HepG2 (cell line): ENCODE measurements at regions not wholly inside any gene's neighbourhood (a gene's known extent, or its start where the extent isn't known, plus 50 kb on each side); places are given as distances from the start of the nearest gene placed in this dataset.

ENCODE experiments used
- ATAC-seq: fragments of 200-7000 bp; cut with Tn5 transposase; 3 replicates; pipeline ENCODE4 v1.9.1; 2020; ENCODE audit warnings: mild to moderate bottlenecking, moderate library complexity
- BruUV-seq: library from RNA; stranded (reverse); fragments of 400-500 nt; replicated peaks from 2 replicates; lab custom pipeline; 2021; lab: Mats Ljungman, UMichigan
- CTCF ChIA-PET: fragments of 300-600 bp; formaldehyde crosslinking; extraction: SDS; loops from one replicate; lab custom pipeline; 2021; ENCODE audit warnings: low total read pairs, inconsistent platforms, low intra/inter-chr PET ratio; lab: Yijun Ruan, JAX
- POLR2A ChIA-PET: fragments of 350-600 bp; sonication (Branson Sonifier 250); formaldehyde crosslinking; loops from one replicate; lab custom pipeline; 2020; ENCODE audit warnings: antibody characterized with exemption, inconsistent platforms; lab: Yijun Ruan, JAX
- DNase-seq: peaks from one replicate; pipeline ENCODE4 v3.0.0-alpha.2; 2015; ENCODE audit warnings: low spot score
- FAIRE-seq: peaks from 3 replicates; lab custom pipeline; 2011; peaks lifted over from hg19 to GRCh38; lab: Jason Lieb, UNC
- H2AFZ ChIP-seq: one replicate; pipeline ENCODE4 v1.6.1; 2011; ENCODE audit warnings: low read length, inconsistent platforms
- H3K27ac ChIP-seq: fragments of 300-600 bp; 3 replicates; pipeline ENCODE4 v1.8.0; 2011; ENCODE audit warnings: mixed run types, mild to moderate bottlenecking, mixed read lengths, low read length, inconsistent platforms; ENCODE audit not compliant: insufficient read depth; ENCODE audit errors: extremely low read length
- H3K27me3 ChIP-seq, 2 experiments: fragments of 200-600 bp in 1 of 2; 2 replicates in 1 of 2; 3 replicates in 1 of 2; pipeline versions ENCODE4 v1.6.0 to v1.8.0; 2011; ENCODE audit warnings: low read length in 2 of 2, mild to moderate bottlenecking in 2 of 2, moderate library complexity in 2 of 2, inconsistent platforms in 1 of 2; ENCODE audit not compliant: insufficient read depth in 2 of 2, control insufficient read depth in 1 of 2
- H3K36me3 ChIP-seq, 2 experiments: fragments of 200-600 bp in 1 of 2; replicated peaks in 1 of 2; 2 replicates in 1 of 2; 3 replicates in 1 of 2; pipeline versions ENCODE4 v1.5.1 to v1.8.0; 2011; ENCODE audit warnings: low read length in 2 of 2, inconsistent platforms in 1 of 2; ENCODE audit not compliant: insufficient read depth in 2 of 2, control insufficient read depth in 1 of 2
- H3K4me1 ChIP-seq: 2 replicates; pipeline ENCODE4 v1.5.1; 2012; ENCODE audit warnings: low read length, inconsistent platforms; ENCODE audit not compliant: insufficient read depth
- H3K4me2 ChIP-seq: 2 replicates; pipeline ENCODE4 v1.6.0; 2011; ENCODE audit warnings: low read depth, low read length, inconsistent platforms
- H3K4me3 ChIP-seq, 3 experiments: fragments of 200-600 bp in 1 of 3; sonication (generic), shearing (Covaris generic) in 1 of 3; replicated peaks in 1 of 3; 2 replicates each; pipeline ENCODE4 v1.5.1; 2011 to 2016; ENCODE audit warnings: low read length in 3 of 3, inconsistent platforms in 2 of 3, low read depth in 2 of 3, mild to moderate bottlenecking in 2 of 3, control low read depth in 1 of 3, mixed read lengths in 1 of 3; ENCODE audit not compliant: insufficient read depth in 1 of 3
- H3K79me2 ChIP-seq: one replicate; pipeline ENCODE4 v1.6.1; 2011; ENCODE audit warnings: low read length, inconsistent platforms; ENCODE audit not compliant: insufficient read depth
- H3K9ac ChIP-seq: 2 replicates; pipeline ENCODE4 v1.6.0; 2011; ENCODE audit warnings: mild to moderate bottlenecking, low read depth, low read length, inconsistent platforms; ENCODE audit not compliant: insufficient read depth
- H3K9me3 ChIP-seq: 2 replicates; pipeline ENCODE4 v1.5.1; 2012; ENCODE audit warnings: mild to moderate bottlenecking, low read length
- H4K20me1 ChIP-seq: 2 replicates; pipeline ENCODE4 v1.6.0; 2011; ENCODE audit warnings: inconsistent platforms, mild to moderate bottlenecking, low read length, moderate library complexity; ENCODE audit not compliant: insufficient read depth
- ARID4A ChIP-seq: sonication (generic); formaldehyde crosslinking; IDR thresholded peaks from 2 replicates; pipeline ENCODE4 v1.5.0; 2020; ENCODE audit warnings: mild to moderate bottlenecking, missing genetic modification reagents, borderline replicate concordance
- DNMT3B ChIP-seq: conservative IDR thresholded peaks from 2 replicates; pipeline ENCODE4 v1.6.1; 2016; ENCODE audit warnings: missing biosample characterization, control low read depth
- PAWR ChIP-seq: sonication (generic); formaldehyde crosslinking; IDR thresholded peaks from 2 replicates; pipeline ENCODE4 v1.4.0; 2020; ENCODE audit warnings: missing genetic modification reagents, mild to moderate bottlenecking, borderline replicate concordance
- PTBP1 ChIP-seq: fragments of 200-400 bp; formaldehyde crosslinking; IDR thresholded peaks from 2 replicates; pipeline ENCODE4 v1.6.1; 2018; ENCODE audit warnings: low read length, low read depth; ENCODE audit not compliant: poor library complexity, severe bottlenecking
- ZNF766 ChIP-seq: sonication (generic); formaldehyde crosslinking; IDR thresholded peaks from 2 replicates; pipeline ENCODE4 v1.5.0; 2020; ENCODE audit warnings: missing genetic modification reagents, borderline replicate concordance
- WGBS: methylation state at CpG from one replicate; pipeline ENCODE4 v1.1.6; 2017; ENCODE audit warnings: low lambda C conversion rate; 5-methylcytosine and 5-hydroxymethylcytosine counted together
- in situ Hi-C: cut with HindIII; loops from 2 replicates; pipeline ENCODE4 v1.10.0; 2017; ENCODE audit warnings: low pct_unique_long_range_greater_than_20kb; ENCODE audit not compliant: extremely low pct_ligation_motif_present
- intact Hi-C: fragments of 100-400 bp; cut with micrococcal nuclease; formaldehyde crosslinking; loops from one replicate; pipeline ENCODE4 v1.10.0; 2022; ENCODE audit not compliant: unreplicated experiment
- TF ChIP-seq, protein P1 (sequence below): sonication (generic); formaldehyde crosslinking; IDR thresholded peaks from 2 replicates; pipeline ENCODE4 v1.4.0; 2020; ENCODE audit warnings: missing genetic modification reagents
- TF ChIP-seq, protein P2 (sequence below): sonication (generic); formaldehyde crosslinking; IDR thresholded peaks from 2 replicates; pipeline ENCODE4 v1.5.0; 2020; ENCODE audit warnings: missing genetic modification reagents, mild to moderate bottlenecking, borderline replicate concordance

GRCh38 chr2:154588838-154589237, 109.7 kb upstream of the KCNJ3 start:
- intact Hi-C loops = no loop called here
- no peak overlapping the region for H2AFZ ChIP-seq
- no peaks in the 10 kb centered on the region for H3K9me3 ChIP-seq
- ChIA-PET POLR2A (no interaction called here), CTCF (no interaction called here)
- peaks cover 8% of the 10 kb centered on the region; the same call in 1 of the 2 replicates for H3K4me1 ChIP-seq
- no peaks in the 10 kb centered on the region for H3K36me3 ChIP-seq
- TF ChIP-seq ZNF766 (CRISPR knock-in tag) = no peak
- no peak for TF ChIP-seq PAWR (CRISPR knock-in tag)
- no peak for TF ChIP-seq ARID4A (CRISPR knock-in tag)
- TF ChIP-seq, protein P1, sequence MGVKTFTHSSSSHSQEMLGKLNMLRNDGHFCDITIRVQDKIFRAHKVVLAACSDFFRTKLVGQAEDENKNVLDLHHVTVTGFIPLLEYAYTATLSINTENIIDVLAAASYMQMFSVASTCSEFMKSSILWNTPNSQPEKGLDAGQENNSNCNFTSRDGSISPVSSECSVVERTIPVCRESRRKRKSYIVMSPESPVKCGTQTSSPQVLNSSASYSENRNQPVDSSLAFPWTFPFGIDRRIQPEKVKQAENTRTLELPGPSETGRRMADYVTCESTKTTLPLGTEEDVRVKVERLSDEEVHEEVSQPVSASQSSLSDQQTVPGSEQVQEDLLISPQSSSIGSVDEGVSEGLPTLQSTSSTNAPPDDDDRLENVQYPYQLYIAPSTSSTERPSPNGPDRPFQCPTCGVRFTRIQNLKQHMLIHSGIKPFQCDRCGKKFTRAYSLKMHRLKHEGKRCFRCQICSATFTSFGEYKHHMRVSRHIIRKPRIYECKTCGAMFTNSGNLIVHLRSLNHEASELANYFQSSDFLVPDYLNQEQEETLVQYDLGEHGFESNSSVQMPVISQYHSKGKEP (CRISPR knock-in tag) = no peak
- no peak for TF ChIP-seq PTBP1
- TF ChIP-seq DNMT3B = no peak
- TF ChIP-seq, protein P2, sequence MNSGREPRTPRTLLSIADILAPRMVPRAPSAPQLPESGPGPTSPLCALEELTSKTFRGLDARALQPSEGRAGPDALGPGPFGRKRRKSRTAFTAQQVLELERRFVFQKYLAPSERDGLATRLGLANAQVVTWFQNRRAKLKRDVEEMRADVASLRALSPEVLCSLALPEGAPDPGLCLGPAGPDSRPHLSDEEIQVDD (CRISPR knock-in tag) = no peak
- no peak for FAIRE-seq
- no TSS peak for BruUV-seq
- ATAC-seq = no peak
- 0% methylated on average over 1 of the region's 1 CpG for WGBS
- H3K9ac ChIP-seq = no peak overlapping the region
- no peak overlapping the region for H3K4me3 ChIP-seq
- no peaks in the 10 kb centered on the region for H4K20me1 ChIP-seq
- no peaks in the 10 kb centered on the region for H3K27me3 ChIP-seq
- H3K4me2 ChIP-seq = no peak overlapping the region
- H3K79me2 ChIP-seq = no peaks in the 10 kb centered on the region
- no peak overlapping the region for H3K27ac ChIP-seq
- no peak for DNase-seq
- in situ Hi-C loops = no loop called here
